ENCODE measurements at regions not wholly inside any gene's neighbourhood (a gene's known extent, or its start where the extent isn't known, plus 50 kb on each side); places are given as distances from the start of the nearest gene placed in this dataset.

DNA sequence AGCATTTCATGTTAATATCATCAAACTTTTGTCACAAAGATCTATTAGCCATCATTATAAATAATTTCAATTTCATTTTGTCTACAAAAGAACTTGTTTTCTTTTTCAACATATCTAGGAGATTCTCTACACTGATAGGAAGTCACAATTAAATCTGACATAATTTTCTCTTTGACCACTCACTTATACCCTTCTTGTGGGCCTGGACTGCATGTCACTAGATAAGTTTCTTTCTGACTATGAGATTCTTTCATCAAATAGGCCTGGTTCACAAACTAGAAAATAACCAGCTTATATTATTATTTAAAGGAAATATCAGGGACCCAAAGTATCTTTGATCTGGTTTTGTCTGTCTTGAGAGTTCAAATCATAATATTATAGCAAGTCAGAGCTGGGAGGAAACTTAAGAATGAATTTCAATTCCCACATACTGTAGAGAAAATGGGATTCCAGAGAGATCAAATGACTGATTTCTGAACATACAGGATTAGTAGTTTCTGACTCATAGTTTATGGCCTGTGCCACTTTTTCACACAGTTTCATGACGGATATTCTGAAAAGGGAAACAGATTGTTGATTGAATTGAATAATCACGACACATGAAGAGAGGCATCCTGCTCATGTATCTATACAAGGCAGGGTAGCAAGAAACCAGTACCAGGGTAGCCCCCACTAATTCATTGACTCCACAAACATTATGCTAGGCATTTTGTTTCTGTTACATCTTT, 355.8 kb downstream of the GPATCH2 start:
- TF ChIP-seq POLR2AphosphoS5 (IDR thresholded peaks at IDR 0.05): no peak
- no peak for TF ChIP-seq POLR2A (IDR thresholded peaks at IDR 0.05)
- TF ChIP-seq, protein P1, sequence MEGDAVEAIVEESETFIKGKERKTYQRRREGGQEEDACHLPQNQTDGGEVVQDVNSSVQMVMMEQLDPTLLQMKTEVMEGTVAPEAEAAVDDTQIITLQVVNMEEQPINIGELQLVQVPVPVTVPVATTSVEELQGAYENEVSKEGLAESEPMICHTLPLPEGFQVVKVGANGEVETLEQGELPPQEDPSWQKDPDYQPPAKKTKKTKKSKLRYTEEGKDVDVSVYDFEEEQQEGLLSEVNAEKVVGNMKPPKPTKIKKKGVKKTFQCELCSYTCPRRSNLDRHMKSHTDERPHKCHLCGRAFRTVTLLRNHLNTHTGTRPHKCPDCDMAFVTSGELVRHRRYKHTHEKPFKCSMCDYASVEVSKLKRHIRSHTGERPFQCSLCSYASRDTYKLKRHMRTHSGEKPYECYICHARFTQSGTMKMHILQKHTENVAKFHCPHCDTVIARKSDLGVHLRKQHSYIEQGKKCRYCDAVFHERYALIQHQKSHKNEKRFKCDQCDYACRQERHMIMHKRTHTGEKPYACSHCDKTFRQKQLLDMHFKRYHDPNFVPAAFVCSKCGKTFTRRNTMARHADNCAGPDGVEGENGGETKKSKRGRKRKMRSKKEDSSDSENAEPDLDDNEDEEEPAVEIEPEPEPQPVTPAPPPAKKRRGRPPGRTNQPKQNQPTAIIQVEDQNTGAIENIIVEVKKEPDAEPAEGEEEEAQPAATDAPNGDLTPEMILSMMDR (IDR thresholded peaks at IDR 0.05): no peak

All from prostate gland (tissue), 2 donors.